ENCODE measurements at regions not wholly inside any gene's neighbourhood (a gene's known extent, or its start where the extent isn't known, plus 50 kb on each side); places are given as distances from the start of the nearest gene placed in this dataset.

- DNase-seq (ENCODE audit: low spot score) = no peak
- H3K27ac Mint-ChIP-seq (ENCODE audit: unreplicated experiment) = no peak overlapping the region
- TF ChIP-seq CTCF (IDR thresholded peaks at IDR 0.05; ENCODE audit: unreplicated experiment) = no peak
- H3K27me3 Mint-ChIP-seq (ENCODE audit: unreplicated experiment) = peaks cover 2% of the 10 kb centered on the region
- H3K4me3 Mint-ChIP-seq (ENCODE audit: unreplicated experiment) = no peak overlapping the region
- peaks cover 3% of the 10 kb centered on the region for H3K36me3 Mint-ChIP-seq (ENCODE audit: low read depth, unreplicated experiment)
- H3K9me3 Mint-ChIP-seq (ENCODE audit: unreplicated experiment) = no peaks in the 10 kb centered on the region
- H3K4me1 Mint-ChIP-seq (ENCODE audit: unreplicated experiment) = no peaks in the 10 kb centered on the region
Observed at GRCh38 chr18:7303316-7304060, 72.6 kb downstream of the LRRC30 start.

- peaks cover 3% of the 10 kb centered on the region for H3K36me3 Mint-ChIP-seq (ENCODE audit: low read depth, unreplicated experiment)
- no peak overlapping the region for H3K4me3 Mint-ChIP-seq (ENCODE audit: unreplicated experiment)
- peaks cover 2% of the 10 kb centered on the region for H3K27me3 Mint-ChIP-seq (ENCODE audit: unreplicated experiment)
- H3K4me1 Mint-ChIP-seq (ENCODE audit: unreplicated experiment) = no peaks in the 10 kb centered on the region
- no peak overlapping the region for H3K27ac Mint-ChIP-seq (ENCODE audit: unreplicated experiment)
- H3K9me3 Mint-ChIP-seq (ENCODE audit: unreplicated experiment) = no peaks in the 10 kb centered on the region
- DNase-seq (ENCODE audit: low spot score) = no peak
- no peak for TF ChIP-seq CTCF (IDR thresholded peaks at IDR 0.05; ENCODE audit: unreplicated experiment)
Observed at GRCh38 chr18:7304061-7304370, 73.1 kb downstream of the LRRC30 start.

- no peak overlapping the region for H3K27ac Mint-ChIP-seq (ENCODE audit: unreplicated experiment)
- H3K36me3 Mint-ChIP-seq (ENCODE audit: low read depth, unreplicated experiment) = peaks cover 2% of the 10 kb centered on the region
- no peak for TF ChIP-seq CTCF (IDR thresholded peaks at IDR 0.05; ENCODE audit: unreplicated experiment)
- no peak for DNase-seq (ENCODE audit: low spot score)
- peaks cover 2% of the 10 kb centered on the region for H3K27me3 Mint-ChIP-seq (ENCODE audit: unreplicated experiment)
- H3K4me1 Mint-ChIP-seq (ENCODE audit: unreplicated experiment) = no peaks in the 10 kb centered on the region
- no peaks in the 10 kb centered on the region for H3K9me3 Mint-ChIP-seq (ENCODE audit: unreplicated experiment)
- H3K4me3 Mint-ChIP-seq (ENCODE audit: unreplicated experiment) = no peak overlapping the region
Observed at GRCh38 chr18:7305416-7305815, 74.5 kb downstream of the LRRC30 start.

GRCh38 chr18:7307030-7307429, 76.1 kb downstream of the LRRC30 start:
- peaks cover 2% of the 10 kb centered on the region for H3K27me3 Mint-ChIP-seq (ENCODE audit: unreplicated experiment)
- no peak for TF ChIP-seq CTCF (IDR thresholded peaks at IDR 0.05; ENCODE audit: unreplicated experiment)
- no peak for DNase-seq (ENCODE audit: low spot score)
- H3K36me3 Mint-ChIP-seq (ENCODE audit: low read depth, unreplicated experiment) = no peaks in the 10 kb centered on the region
- H3K9me3 Mint-ChIP-seq (ENCODE audit: unreplicated experiment) = no peaks in the 10 kb centered on the region
- H3K4me3 Mint-ChIP-seq (ENCODE audit: unreplicated experiment) = no peak overlapping the region
- no peaks in the 10 kb centered on the region for H3K4me1 Mint-ChIP-seq (ENCODE audit: unreplicated experiment)
- no peak overlapping the region for H3K27ac Mint-ChIP-seq (ENCODE audit: unreplicated experiment)

- TF ChIP-seq CTCF (IDR thresholded peaks at IDR 0.05; ENCODE audit: unreplicated experiment) = no peak
- Mint-ChIP-seq H3K4me3 (ENCODE audit: unreplicated experiment) (no peak overlapping the region), H3K27me3 (ENCODE audit: unreplicated experiment) (peaks cover 2% of the 10 kb centered on the region), H3K9me3 (ENCODE audit: unreplicated experiment) (no peaks in the 10 kb centered on the region), H3K4me1 (ENCODE audit: unreplicated experiment) (no peaks in the 10 kb centered on the region), H3K36me3 (ENCODE audit: low read depth, unreplicated experiment) (no peaks in the 10 kb centered on the region), H3K27ac (ENCODE audit: unreplicated experiment) (no peak overlapping the region)
- DNase-seq (ENCODE audit: low spot score) = no peak
Observed at GRCh38 chr18:7307526-7307925, 76.6 kb downstream of the LRRC30 start.

All from endothelial cell (in vitro differentiated cells).